ENCODE measurements at regions not wholly inside any gene's neighbourhood (a gene's known extent, or its start where the extent isn't known, plus 50 kb on each side); places are given as distances from the start of the nearest gene placed in this dataset.

- H3K9me1 ChIP-seq (ENCODE audit: control insufficient read depth, insufficient read depth, low read length) = no peaks in the 10 kb centered on the region
- H3K4me2 ChIP-seq (ENCODE audit: insufficient read depth, low read length) = no peak overlapping the region
- WGBS (ENCODE audit: insufficient coverage, low coverage, missing lambda C conversion rate) = 20% methylated on average over 3 of the region's 3 CpGs
- TF ChIP-seq SRF (CRISPR knock-in tag; IDR thresholded peaks at IDR 0.05) (no peak), ZNF197 (CRISPR knock-in tag; IDR thresholded peaks at IDR 0.05; ENCODE audit: low read depth) (no peak), NBN (IDR thresholded peaks at IDR 0.05; ENCODE audit: low read depth) (no peak), PATZ1 (CRISPR knock-in tag; IDR thresholded peaks at IDR 0.05; ENCODE audit: borderline replicate concordance) (no peak), MED1 (CRISPR knock-in tag; IDR thresholded peaks at IDR 0.05; ENCODE audit: borderline replicate concordance) (no peak), TFAM (CRISPR knock-in tag; conservative IDR thresholded peaks at IDR 0.05) (no peak), SIX5 (IDR thresholded peaks at IDR 0.05; ENCODE audit: borderline replicate concordance in 1 of 2, insufficient read depth in 1 of 2, low read depth in 1 of 2, low read length in 2 of 2) (no peak), NELFE (IDR thresholded peaks at IDR 0.05; ENCODE audit: insufficient read depth, insufficient read length) (no peak)
- FAIRE-seq (no peak), DNase-seq (ENCODE audit: extremely low read depth in 1 of 4, low spot score in 3 of 4) (no peak), ATAC-seq (no peak)
- ChIA-PET CTCF (ENCODE audit: low intra/inter-chr PET ratio) (no interaction called here), POLR2A (interaction anchor here (0.8 kb wide), 1 partner anchor 179 kb away, joined by 3 read pairs; no protein-coding TSS in a partner anchor)
- H3K9ac ChIP-seq (ENCODE audit: insufficient read depth in 1 of 2, low read depth in 2 of 2, low read length in 2 of 2) = no peak overlapping the region
- no TSS peak for BruUV-seq (replicated peaks)
- no peaks in the 10 kb centered on the region; a peak in 1 of 5 replicates for H3K4me1 ChIP-seq (replicated peaks in 1 of 2; ENCODE audit: control insufficient read depth in 2 of 2, insufficient read depth in 2 of 2, low read length in 2 of 2)
- no peak overlapping the region for H2AFZ ChIP-seq (ENCODE audit: low read depth, low read length)
- no peaks in the 10 kb centered on the region for H3K36me3 ChIP-seq (ENCODE audit: control insufficient read depth, insufficient read depth, low read length)
- no peaks in the 10 kb centered on the region for H3K79me2 ChIP-seq (ENCODE audit: control insufficient read depth, insufficient read depth, low read length)
- H3K27me3 ChIP-seq (ENCODE audit: control insufficient read depth in 2 of 2, insufficient read depth in 2 of 2, low read length in 2 of 2) = no peaks in the 10 kb centered on the region
- intact Hi-C loops (cut with micrococcal nuclease) (no loop called here), in situ Hi-C loops (cut with MboI) (no loop called here)
- H3K27ac ChIP-seq (ENCODE audit: extremely low read depth, low read depth, low read length) = no peak overlapping the region
- H3K9me3 ChIP-seq (replicated peaks; ENCODE audit: control insufficient read depth, insufficient read depth, low read depth, low read length) = no peaks in the 10 kb centered on the region
- no peaks in the 10 kb centered on the region for H4K20me1 ChIP-seq (replicated peaks; ENCODE audit: control insufficient read depth, insufficient read depth, low read length)
- no peak overlapping the region for H3K4me3 ChIP-seq
Measured at GRCh38 chr18:54752185-54752584, 76.1 kb upstream of the RAB27B start.
